ENCODE measurements at regions not wholly inside any gene's neighbourhood (a gene's known extent, or its start where the extent isn't known, plus 50 kb on each side); places are given as distances from the start of the nearest gene placed in this dataset.
A peak's percentile ranks its signal among the peaks of the same experiment; 100 is the strongest.

DNA sequence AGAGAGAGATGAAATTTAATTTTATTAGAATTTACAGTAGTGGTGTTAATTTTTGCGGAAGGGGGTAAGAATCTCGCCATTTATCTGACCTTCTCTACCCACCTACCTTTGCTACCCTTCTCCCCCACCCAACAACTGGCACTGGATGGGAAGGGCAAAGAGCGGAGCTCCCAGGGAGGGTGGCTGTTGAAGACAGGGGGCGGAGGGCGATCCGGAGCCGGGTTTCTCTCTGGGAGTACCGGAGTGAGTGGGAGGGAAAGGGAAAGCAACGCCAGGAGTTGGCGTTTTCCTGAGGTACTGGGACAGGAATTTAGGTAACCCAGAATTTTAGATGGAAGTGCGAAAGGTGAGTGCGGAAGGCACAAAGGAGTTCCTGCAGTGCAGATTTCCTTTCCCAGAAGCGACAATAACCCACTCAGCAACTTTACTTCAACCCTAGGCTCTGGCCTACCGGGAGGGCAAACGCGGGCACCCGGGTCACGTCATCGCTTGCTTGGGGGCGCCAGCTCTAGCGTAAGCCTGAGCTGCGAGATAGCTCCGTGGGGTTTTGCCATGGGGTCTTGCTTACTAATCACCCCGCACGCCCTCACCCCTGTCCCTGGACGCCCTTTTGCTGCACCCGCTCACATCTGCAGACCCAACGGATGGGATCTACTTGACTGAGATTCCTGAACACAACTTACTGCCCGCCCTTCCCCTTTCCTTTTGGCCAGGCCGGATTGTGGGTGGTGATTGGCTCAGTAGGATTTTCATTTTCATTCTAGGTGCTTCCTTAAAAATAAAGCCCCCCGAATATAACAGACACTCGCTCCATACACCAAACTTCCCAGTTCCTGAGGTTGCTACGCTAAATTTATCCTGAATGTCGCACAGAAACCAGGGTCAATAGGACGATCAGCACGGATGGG, 413.0 kb upstream of the ESRRG start:
- TF ChIP-seq, protein P1, sequence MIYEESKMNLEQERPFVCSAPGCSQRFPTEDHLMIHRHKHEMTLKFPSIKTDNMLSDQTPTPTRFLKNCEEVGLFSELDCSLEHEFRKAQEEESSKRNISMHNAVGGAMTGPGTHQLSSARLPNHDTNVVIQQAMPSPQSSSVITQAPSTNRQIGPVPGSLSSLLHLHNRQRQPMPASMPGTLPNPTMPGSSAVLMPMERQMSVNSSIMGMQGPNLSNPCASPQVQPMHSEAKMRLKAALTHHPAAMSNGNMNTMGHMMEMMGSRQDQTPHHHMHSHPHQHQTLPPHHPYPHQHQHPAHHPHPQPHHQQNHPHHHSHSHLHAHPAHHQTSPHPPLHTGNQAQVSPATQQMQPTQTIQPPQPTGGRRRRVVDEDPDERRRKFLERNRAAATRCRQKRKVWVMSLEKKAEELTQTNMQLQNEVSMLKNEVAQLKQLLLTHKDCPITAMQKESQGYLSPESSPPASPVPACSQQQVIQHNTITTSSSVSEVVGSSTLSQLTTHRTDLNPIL (CRISPR knock-in tag; IDR thresholded peaks at IDR 0.05; ENCODE audit: low read depth): no peak
- no peak for TF ChIP-seq SNAI2 (CRISPR knock-in tag; IDR thresholded peaks at IDR 0.05)
- TF ChIP-seq, protein P2, sequence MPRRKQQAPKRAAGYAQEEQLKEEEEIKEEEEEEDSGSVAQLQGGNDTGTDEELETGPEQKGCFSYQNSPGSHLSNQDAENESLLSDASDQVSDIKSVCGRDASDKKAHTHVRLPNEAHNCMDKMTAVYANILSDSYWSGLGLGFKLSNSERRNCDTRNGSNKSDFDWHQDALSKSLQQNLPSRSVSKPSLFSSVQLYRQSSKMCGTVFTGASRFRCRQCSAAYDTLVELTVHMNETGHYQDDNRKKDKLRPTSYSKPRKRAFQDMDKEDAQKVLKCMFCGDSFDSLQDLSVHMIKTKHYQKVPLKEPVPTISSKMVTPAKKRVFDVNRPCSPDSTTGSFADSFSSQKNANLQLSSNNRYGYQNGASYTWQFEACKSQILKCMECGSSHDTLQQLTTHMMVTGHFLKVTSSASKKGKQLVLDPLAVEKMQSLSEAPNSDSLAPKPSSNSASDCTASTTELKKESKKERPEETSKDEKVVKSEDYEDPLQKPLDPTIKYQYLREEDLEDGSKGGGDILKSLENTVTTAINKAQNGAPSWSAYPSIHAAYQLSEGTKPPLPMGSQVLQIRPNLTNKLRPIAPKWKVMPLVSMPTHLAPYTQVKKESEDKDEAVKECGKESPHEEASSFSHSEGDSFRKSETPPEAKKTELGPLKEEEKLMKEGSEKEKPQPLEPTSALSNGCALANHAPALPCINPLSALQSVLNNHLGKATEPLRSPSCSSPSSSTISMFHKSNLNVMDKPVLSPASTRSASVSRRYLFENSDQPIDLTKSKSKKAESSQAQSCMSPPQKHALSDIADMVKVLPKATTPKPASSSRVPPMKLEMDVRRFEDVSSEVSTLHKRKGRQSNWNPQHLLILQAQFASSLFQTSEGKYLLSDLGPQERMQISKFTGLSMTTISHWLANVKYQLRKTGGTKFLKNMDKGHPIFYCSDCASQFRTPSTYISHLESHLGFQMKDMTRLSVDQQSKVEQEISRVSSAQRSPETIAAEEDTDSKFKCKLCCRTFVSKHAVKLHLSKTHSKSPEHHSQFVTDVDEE (CRISPR knock-in tag; IDR thresholded peaks at IDR 0.05): no peak
- no peak for TF ChIP-seq TCF4 (CRISPR knock-in tag; IDR thresholded peaks at IDR 0.05; ENCODE audit: borderline replicate concordance)
- TF ChIP-seq ZNF565 (CRISPR knock-in tag; conservative IDR thresholded peaks at IDR 0.05; ENCODE audit: low read depth): no peak
- no peak for TF ChIP-seq ARNTL (CRISPR knock-in tag; IDR thresholded peaks at IDR 0.05; ENCODE audit: borderline replicate concordance, low read depth)
- TF ChIP-seq, protein P3, sequence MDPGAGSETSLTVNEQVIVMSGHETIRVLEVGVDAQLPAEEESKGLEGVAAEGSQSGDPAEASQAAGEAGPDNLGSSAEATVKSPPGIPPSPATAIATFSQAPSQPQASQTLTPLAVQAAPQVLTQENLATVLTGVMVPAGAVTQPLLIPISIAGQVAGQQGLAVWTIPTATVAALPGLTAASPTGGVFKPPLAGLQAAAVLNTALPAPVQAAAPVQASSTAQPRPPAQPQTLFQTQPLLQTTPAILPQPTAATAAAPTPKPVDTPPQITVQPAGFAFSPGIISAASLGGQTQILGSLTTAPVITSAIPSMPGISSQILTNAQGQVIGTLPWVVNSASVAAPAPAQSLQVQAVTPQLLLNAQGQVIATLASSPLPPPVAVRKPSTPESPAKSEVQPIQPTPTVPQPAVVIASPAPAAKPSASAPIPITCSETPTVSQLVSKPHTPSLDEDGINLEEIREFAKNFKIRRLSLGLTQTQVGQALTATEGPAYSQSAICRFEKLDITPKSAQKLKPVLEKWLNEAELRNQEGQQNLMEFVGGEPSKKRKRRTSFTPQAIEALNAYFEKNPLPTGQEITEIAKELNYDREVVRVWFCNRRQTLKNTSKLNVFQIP (CRISPR knock-in tag; IDR thresholded peaks at IDR 0.05; ENCODE audit: borderline replicate concordance, low read depth): no peak
- TF ChIP-seq ZFP3 (CRISPR knock-in tag; IDR thresholded peaks at IDR 0.05): no peak
- TF ChIP-seq OSR1 (CRISPR knock-in tag; IDR thresholded peaks at IDR 0.05): no peak
- TF ChIP-seq PPARA (CRISPR knock-in tag; IDR thresholded peaks at IDR 0.05; ENCODE audit: borderline replicate concordance): no peak
- TF ChIP-seq, protein P4, sequence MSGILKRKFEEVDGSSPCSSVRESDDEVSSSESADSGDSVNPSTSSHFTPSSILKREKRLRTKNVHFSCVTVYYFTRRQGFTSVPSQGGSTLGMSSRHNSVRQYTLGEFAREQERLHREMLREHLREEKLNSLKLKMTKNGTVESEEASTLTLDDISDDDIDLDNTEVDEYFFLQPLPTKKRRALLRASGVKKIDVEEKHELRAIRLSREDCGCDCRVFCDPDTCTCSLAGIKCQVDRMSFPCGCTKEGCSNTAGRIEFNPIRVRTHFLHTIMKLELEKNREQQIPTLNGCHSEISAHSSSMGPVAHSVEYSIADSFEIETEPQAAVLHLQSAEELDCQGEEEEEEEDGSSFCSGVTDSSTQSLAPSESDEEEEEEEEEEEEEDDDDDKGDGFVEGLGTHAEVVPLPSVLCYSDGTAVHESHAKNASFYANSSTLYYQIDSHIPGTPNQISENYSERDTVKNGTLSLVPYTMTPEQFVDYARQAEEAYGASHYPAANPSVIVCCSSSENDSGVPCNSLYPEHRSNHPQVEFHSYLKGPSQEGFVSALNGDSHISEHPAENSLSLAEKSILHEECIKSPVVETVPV (CRISPR knock-in tag; IDR thresholded peaks at IDR 0.05): no peak
- TF ChIP-seq CSDC2 (CRISPR knock-in tag; IDR thresholded peaks at IDR 0.05): no peak

DNA sequence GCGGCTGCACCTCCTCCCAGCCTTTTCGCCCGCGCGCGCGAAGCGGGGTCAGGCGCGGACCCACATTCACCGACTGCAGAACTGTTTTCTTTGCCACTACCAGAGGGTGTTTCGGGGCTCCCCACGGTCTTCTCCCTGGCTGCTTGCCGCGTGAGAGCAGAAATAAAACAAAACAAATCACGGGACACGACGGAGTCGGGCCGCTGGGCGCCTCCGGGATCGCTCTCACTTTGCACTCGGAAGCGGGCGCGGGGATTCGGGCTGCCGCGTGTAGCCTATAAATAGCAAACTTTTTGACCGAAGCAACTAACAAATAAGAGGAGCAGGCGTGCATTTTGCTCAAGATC, 412.3 kb upstream of the ESRRG start:
- peak; percentile 72 for ATAC-seq
- TF ChIP-seq ESRRG (CRISPR knock-in tag; IDR thresholded peaks at IDR 0.05) (no peak), GLIS3 (CRISPR knock-in tag; IDR thresholded peaks at IDR 0.05) (no peak), ZFP30 (CRISPR knock-in tag; IDR thresholded peaks at IDR 0.05) (no peak)

More for the DNA sequence above, 413.0 kb upstream of the ESRRG start:
- ATAC-seq: no peak

DNA sequence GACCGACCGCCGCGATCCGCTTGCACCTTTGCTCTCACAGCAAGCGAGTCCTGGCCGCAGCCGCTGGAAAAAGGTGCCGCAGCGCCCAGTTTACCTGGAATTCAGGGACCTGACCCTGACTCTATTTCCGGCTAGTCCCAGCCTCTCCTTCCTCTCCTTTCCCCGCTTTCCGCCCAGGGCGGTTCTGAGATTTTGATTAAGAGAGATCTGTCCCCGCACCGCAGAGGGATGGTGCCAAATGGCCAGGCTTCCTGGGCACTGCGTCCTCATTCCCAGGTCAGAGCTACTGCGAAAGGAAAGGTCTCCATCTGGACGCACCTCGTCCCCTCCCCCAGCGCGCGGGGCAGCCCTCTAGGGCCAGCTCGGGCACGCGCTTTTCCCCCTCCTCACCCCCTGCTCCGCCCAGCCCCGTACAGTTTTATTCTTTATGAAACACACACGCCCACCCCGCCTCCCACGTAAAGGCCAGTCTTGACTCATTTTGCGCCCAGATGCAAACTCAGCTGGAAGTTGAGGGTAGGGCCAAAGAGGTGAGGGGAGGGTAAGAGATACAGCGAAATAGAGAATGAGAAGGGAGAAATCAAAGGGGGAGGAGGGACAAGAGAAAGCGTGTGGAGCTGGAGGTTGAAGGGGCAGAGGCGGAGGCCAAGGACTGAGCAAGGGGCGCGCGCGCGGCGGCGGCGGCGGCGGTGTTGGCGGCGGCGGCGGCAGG, 411.8 kb upstream of the ESRRG start:
- TF ChIP-seq PPARA (CRISPR knock-in tag; IDR thresholded peaks at IDR 0.05; ENCODE audit: borderline replicate concordance) (no peak), ARNTL (CRISPR knock-in tag; IDR thresholded peaks at IDR 0.05; ENCODE audit: borderline replicate concordance, low read depth) (no peak), ZC3H10 (CRISPR knock-in tag; IDR thresholded peaks at IDR 0.05) (no peak), BACH2 (CRISPR knock-in tag; IDR thresholded peaks at IDR 0.05; ENCODE audit: borderline replicate concordance) (no peak), ZNF70 (CRISPR knock-in tag; IDR thresholded peaks at IDR 0.05) (no peak), ZNF565 (CRISPR knock-in tag; conservative IDR thresholded peaks at IDR 0.05; ENCODE audit: low read depth) (no peak), ZFP3 (CRISPR knock-in tag; IDR thresholded peaks at IDR 0.05) (no peak), ZNF8 (CRISPR knock-in tag; IDR thresholded peaks at IDR 0.05) (no peak), OSR1 (CRISPR knock-in tag; IDR thresholded peaks at IDR 0.05) (no peak), CSDC2 (CRISPR knock-in tag; IDR thresholded peaks at IDR 0.05) (no peak), RARB (CRISPR knock-in tag; IDR thresholded peaks at IDR 0.05) (no peak), ESRRG (CRISPR knock-in tag; IDR thresholded peaks at IDR 0.05) (no peak)
- TF ChIP-seq, protein P1 (CRISPR knock-in tag; IDR thresholded peaks at IDR 0.05; ENCODE audit: low read depth): no peak
- TF ChIP-seq, protein P2 (CRISPR knock-in tag; IDR thresholded peaks at IDR 0.05): no peak
- TF ChIP-seq, protein P5, sequence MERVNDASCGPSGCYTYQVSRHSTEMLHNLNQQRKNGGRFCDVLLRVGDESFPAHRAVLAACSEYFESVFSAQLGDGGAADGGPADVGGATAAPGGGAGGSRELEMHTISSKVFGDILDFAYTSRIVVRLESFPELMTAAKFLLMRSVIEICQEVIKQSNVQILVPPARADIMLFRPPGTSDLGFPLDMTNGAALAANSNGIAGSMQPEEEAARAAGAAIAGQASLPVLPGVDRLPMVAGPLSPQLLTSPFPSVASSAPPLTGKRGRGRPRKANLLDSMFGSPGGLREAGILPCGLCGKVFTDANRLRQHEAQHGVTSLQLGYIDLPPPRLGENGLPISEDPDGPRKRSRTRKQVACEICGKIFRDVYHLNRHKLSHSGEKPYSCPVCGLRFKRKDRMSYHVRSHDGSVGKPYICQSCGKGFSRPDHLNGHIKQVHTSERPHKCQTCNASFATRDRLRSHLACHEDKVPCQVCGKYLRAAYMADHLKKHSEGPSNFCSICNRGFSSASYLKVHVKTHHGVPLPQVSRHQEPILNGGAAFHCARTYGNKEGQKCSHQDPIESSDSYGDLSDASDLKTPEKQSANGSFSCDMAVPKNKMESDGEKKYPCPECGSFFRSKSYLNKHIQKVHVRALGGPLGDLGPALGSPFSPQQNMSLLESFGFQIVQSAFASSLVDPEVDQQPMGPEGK (CRISPR knock-in tag; IDR thresholded peaks at IDR 0.05; ENCODE audit: borderline replicate concordance): no peak
- ATAC-seq: peak; percentile 86

All from SK-N-SH treated with all-trans-retinoic acid at 6 μM for 48 hours (cell line).